Ramos (cell line): ENCODE measurements at regions not wholly inside any gene's neighbourhood (a gene's known extent, or its start where the extent isn't known, plus 50 kb on each side); places are given as distances from the start of the nearest gene placed in this dataset.
"Not testable (repeated sequence)": the region's sequence is repeated elsewhere in the genome, so short reads cannot be mapped to it uniquely, and the experiment has no call there.

ENCODE experiments used
- in situ Hi-C: fragments of 300-500 bp; cut with MboI; formaldehyde crosslinking; loops from one replicate; pipeline ENCODE4 v1.14.3; 2022; ENCODE audit warnings: low sequenced_read_pairs; ENCODE audit not compliant: unreplicated experiment

DNA sequence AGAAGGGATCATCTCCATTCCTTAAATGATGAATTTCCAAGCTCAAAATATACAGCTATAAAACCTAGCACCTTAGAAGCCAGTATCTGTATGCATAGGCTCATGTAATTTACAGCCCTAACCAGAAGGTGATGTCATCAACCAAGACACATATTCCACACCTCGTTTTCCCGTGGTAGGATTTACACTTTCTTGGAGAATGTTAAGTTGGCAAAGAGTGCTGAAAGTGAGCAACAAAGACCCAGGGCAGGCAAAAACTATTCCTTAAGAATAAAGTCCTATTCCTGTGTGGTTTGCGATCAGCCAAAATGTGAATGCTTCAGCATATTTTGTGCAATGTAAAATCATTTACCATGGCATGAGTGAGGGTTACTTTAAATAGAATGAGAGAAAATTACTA lies 247.1 kb downstream of the OSR1 start:
- in situ Hi-C loops = no loop called here

DNA sequence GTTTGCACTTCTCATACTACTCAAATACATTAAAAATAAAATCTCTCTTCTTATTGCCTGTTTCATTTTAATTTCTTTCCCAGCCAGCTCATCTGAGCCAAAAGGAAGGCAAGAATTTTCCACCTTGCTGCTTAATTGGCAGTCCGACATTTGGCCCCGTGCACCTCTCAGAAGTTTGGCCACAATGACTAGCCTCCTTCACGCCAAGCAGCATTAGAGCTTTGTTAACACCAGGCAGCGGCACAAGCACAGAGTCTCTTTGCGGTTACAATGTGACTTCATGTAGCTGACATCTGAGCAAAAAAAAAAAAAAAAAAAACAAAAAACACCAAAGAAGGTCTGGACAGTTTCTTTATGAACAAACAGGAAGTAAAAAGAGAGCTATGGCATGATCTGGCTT lies 248.9 kb downstream of the OSR1 start:
- in situ Hi-C loops = no loop called here

DNA sequence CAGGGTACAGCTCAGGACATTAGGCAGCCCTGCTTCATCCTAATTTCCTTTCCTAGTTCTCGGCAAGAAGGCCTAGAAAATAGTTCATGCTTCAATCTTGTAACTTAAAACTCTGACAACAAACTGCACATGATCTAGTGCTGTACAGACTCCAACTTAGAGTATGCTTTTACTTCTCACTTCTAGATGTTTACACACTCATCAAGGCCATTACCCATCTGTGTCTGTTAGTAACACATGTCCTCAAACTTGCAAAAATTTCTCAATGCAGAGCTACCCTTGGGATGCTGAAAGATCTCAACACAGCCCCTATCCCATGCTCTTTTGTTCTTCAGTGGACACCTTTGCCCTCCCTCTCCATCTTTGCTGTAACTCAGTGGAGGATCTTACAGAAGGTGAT lies 252.0 kb downstream of the OSR1 start:
- in situ Hi-C loops = no loop called here

GRCh38 chr2:19104503-19104902 lies 253.9 kb downstream of the OSR1 start:
- in situ Hi-C loops = no loop called here

GRCh38 chr2:19102696-19103423 lies 255.6 kb downstream of the OSR1 start:
- in situ Hi-C loops = no loop called here

- in situ Hi-C loops = no loop called here
Measured at GRCh38 chr2:19101968-19102367, 256.5 kb downstream of the OSR1 start.

- in situ Hi-C loops = no loop called here
Measured at GRCh38 chr2:19100570-19100969, 257.9 kb downstream of the OSR1 start.

- in situ Hi-C loops = no loop called here
Measured at GRCh38 chr2:19099181-19099580, 259.2 kb downstream of the OSR1 start.

- in situ Hi-C loops = no loop called here
Measured at GRCh38 chr2:19098467-19099160, 259.8 kb downstream of the OSR1 start.

DNA sequence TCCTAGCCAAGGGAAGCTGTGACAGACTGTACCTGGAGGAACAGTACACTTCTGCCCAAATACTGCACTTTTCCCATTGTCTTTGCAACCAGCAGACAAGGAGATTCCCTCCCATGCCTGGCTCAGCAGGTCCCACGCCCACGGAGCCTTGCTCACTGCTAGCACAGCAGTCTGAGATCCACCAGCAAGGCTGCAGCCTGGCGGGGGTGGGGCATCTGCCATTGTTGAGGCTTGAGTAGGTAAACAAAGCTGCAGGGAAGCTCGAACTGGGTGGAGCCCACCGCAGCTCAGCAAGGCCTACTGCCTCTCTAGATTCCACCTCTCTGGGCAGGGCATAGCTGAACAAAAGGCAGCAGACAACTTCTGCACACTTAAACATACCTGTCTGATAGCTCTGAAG lies 268.9 kb downstream of the OSR1 start:
- in situ Hi-C loops = not testable (repeated sequence)

DNA sequence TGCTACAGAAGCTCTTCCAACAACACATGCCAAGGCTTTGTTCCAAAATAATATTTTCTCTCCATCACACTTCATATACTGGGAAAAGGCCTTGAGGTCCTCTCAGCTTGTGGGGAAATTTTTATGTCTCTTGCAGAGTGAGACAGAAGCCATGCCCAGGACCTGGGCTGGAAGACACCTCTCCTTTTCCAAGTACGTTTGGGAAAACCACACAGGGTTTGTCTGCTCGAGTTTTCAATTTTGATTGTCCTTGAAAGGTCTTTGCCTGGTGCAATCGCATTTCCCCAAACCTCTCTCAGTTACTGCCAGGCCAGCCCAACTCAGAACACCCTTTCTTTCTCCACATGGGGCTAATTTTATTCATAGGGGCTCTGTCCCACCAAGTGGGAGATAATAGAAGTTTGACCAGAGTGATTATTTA lies 272.2 kb downstream of the OSR1 start:
- in situ Hi-C loops = no loop called here

- in situ Hi-C loops = no loop called here
Measured at GRCh38 chr2:19078709-19079108, 279.7 kb downstream of the OSR1 start.

GRCh38 chr2:19073522-19073921 lies 284.9 kb downstream of the OSR1 start:
- in situ Hi-C loops = no loop called here

GRCh38 chr2:19072161-19072560 lies 286.3 kb downstream of the OSR1 start:
- in situ Hi-C loops = no loop called here

- in situ Hi-C loops = no loop called here
Measured at GRCh38 chr2:19070886-19071285, 287.5 kb downstream of the OSR1 start.

GRCh38 chr2:19068206-19068605 lies 290.2 kb downstream of the OSR1 start:
- in situ Hi-C loops = no loop called here

GRCh38 chr2:19062370-19062769 lies 296.1 kb downstream of the OSR1 start:
- in situ Hi-C loops = no loop called here

- in situ Hi-C loops = no loop called here
Measured at GRCh38 chr2:19059076-19059475, 299.3 kb downstream of the OSR1 start.

DNA sequence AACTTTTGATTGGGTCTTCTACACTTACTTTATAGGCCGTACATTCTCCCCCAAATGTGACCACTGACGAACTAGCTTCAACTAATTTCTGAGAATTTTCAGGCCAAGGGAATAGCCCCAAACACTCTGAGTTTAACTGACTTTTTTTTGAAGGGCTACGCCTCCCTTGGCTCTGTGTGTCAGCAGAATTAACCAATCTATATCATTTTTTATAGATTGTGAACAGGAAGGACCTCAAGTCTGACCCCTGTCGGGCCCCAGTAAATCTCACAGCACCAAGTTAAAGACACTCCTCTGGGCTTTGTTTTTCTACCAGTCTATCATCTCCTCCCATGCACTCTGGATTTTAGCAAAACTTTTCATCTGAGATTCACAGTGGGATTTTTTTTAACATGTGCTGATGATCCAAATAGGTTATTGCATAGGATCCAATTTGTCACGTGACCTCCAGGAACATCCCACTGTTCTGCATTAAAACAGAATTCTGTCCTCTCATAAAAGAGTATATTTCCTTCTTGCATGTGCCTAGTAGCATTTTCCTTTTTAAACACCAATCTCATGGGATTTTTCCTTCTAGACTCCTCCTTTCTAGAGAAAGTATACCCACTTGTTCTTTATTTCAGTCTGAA lies 307.1 kb downstream of the OSR1 start:
- in situ Hi-C loops = no loop called here

GRCh38 chr2:19050354-19050753 lies 308.1 kb downstream of the OSR1 start:
- in situ Hi-C loops = no loop called here

DNA sequence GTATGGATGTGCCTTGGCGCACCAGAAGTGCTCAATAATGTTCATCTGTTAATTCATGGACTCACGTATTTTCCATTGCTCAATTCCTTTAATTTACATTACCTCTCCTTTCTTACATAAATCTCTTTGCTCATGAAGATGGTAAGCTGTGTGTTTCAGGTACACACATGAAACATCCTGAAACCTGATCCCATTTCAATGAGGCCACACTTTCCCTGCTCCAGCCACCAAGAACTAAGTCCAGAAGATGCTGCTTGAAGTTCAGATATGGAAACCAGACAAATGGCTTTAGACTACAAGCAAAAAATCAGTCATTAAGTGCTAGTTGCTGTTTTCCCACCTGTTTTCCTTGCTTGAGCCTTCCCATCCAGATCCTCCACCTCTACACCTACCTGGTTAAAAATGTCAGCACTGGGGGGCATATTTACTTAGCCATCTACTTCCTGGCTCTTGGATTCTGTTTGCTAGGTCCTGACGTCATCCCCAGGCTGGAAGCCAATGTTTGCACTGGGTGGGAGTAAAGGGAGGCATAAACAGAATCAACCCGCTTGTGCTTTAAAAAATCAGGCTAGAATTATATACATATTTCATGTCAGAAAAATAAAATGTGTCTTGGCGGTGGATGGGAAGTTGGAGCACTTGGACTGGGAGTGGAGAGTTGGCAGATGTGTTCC lies 309.7 kb downstream of the OSR1 start:
- in situ Hi-C loops = no loop called here
